HCEC 1CT (cell line): ENCODE measurements at regions not wholly inside any gene's neighbourhood (a gene's known extent, or its start where the extent isn't known, plus 50 kb on each side); places are given as distances from the start of the nearest gene placed in this dataset.

Source experiments
- DNase-seq: peaks from one replicate; pipeline ENCODE4 v3.0.0-alpha.2; 2017

DNA sequence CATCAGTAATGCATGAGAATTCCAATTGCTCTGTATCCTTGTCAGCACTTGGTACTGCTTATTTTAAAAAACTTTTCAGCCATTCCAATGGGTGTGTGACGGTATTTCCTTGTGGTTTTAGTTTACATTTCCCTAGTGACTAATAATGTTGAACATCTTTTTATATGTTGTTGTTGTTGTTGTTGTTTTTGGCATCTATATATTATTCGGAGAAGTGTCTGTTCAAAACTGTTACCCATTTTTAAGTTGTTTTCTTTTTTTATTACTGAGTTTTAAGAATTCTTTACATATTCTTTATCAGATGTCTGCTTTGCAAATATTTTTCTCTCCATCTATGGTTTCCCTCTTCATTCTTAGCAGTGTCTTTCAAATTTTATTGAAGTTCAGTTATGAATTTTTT, 231.1 kb upstream of the POU3F1 start:
- no peak for DNase-seq

DNA sequence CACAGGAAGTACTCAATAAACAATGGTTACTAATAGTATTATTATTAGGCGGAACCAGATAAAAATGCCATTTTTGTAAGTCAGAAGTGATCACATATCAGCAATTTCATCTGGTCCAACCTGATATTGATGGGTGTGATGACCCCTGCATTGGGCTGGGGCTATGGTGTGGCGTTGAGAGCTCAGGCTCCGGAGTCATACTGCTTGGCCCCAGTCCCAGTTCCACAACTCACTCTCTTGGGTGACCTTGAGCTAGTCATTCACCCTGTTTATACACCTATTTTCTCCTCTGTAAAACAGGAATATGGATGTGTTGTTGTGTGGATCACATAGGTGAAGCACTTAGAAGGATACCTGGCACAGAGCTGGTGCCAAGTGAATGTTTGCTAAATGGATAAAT, 229.4 kb upstream of the POU3F1 start:
- DNase-seq = no peak

DNA sequence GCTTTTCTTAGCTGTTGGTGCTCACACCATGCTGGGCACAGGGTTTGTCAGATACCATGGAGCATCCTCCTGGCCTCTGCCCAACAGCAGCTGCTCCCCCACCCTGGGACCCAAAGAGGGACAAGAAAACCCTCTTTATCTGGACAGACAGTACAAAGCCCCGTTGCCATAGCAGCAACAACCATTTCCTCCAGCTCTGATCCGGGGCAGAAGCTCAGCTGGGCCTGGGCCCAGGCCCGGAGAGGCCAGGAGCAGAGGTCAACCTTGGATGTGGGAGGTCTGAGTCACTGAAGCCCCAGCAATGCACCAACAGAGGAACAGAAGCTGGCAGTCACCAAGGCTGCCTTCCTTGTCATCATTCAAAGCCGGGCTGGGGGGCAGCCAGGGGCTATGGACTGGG, 228.4 kb upstream of the POU3F1 start:
- no peak for DNase-seq

DNA sequence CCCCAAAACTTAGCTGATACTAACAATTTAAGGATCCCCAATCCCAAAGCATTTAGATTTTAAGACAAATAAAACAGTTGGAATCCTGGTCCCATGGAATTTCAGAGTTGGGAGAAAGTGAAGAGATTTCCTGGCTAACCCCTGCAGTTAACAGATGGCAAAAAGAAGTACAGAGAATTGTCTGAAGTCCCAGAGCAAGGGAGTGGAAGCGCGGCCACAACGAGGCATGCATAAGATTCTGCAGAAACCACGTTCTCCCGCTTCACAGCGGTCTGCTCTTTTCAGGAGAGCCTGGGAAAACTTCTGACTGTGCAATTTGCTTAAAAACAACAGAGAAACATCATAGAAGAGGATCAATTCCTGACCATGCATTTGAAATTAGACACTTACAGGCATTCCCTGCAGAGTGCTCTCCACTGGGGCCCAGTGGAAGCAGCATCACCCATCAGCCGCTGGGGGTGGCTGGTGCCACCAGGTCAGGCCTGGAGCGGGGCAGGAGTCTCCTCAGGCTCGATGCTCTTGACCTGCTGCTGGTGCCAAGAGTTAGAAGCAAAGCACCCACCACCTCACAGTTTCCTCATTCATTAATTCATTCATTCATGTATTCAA, 226.7 kb upstream of the POU3F1 start:
- no peak for DNase-seq

DNA sequence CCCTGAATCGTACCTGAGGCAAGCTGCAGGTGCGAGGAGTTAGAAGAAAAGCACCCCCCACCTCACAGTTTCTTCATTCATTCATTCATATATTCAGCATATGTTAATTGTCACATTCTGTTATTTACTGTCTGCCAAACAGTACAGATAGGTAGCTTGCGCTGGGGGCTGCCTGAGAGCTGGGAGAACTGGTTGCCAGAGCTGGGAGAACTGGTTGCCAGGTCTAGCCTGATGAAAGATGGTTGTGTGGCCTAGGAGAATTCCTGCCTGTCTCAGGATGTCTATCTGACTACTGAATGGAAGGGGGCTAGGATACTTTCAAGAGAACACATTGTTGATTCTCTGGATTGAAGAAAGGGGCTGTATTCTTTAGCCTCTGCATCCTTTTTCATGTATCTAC, 225.9 kb upstream of the POU3F1 start:
- DNase-seq = no peak

DNA sequence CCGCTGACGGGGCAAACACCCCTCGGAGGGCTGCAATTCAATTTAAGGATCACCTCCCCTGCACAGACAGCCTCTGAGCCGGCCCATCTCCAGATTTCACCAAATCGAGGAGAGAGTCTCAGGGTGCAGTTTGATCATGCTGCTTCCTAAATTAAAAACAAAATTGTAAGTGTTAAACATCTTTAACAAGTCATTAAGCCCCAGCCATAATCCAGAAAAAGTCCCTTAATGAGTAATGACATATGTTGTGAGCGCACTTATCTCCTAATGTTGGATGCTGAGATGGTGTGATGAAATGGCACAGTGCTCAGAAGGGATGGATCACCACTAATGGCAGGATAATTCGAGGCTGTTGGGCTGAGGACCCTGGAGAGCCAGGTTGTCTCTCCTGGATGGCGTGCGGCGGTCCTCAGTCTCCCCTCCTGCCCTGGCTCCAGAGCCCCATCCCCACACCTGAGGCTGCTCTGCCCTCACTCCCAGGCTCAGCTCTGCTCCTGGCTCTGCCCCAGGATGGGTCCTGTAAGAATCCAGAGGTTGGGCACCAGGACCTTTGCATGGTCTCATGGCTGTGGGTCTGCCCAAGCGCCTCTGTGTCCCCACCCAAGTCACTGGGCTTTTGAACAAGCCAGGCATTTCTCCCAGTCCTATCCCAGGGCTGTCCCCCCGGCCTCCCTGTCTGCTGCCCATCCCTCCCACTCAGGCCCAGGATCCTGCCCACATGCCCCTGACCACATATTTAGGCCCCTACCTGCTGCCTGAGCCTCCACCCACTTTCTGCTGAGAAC, 224.4 kb upstream of the POU3F1 start:
- no peak for DNase-seq

DNA sequence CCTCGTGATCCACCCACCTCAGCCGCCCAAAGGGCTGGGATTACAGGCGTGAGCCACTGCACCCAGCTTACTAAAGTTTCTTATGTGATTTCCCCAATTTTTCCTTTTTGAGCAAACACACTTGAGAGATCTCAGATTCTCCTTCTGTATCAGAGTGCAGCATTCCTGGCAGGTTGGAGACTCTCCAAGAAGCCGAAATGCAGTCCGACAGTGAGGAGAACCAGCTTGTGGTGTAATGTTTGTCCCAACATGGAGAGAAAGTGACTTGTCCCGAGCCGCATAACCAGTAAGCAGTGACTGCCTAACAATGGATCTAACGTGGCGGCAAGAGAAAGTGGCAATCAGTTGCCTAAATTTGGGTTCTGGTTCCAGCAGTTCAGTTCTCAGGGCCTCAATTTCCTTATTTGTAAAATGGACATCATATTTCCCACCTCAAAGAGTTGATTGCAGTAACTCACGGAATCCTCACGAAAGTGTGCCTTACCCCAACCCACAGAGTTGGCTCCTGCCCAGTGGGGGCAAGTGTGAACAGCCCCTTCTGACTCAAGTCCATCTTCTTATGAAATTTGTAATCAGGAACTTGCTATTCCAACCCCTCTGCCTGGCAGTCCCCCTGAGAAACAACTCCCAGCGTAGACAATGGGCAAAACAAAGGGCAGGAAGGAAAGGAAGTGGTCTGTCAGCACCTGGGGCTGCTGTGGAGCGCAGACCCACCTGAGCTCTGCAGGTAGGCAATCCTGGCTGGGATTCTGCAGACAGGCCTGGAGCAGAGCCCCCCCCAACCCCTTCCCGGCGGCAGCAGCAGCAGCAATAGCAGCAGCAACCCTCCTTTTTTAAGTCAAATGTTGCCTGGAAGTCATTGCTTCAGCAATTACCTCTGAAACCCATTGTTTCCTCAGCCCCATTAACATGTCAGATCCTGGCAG, 223.6 kb upstream of the POU3F1 start:
- no peak for DNase-seq

DNA sequence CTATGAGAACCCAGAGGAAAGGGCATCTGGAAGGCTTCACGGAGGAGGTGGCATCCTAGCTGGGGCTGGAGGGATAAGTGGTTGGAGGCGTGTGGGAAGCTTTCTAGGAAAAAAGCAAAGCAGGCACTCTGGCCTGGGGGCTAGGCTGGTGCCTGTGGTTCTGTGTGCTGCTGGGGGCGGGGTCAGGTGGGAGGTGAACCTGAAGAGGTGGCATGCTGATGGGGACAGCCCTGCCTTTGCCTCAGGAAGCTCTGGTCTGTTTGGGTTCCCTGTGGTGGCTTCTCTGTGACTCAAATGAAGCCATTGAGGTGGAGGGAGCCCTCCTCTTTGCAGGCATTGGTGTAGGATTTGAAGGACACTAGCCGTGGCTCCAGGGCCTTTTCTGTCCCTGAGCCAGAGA, 221.6 kb upstream of the POU3F1 start:
- no peak for DNase-seq

DNA sequence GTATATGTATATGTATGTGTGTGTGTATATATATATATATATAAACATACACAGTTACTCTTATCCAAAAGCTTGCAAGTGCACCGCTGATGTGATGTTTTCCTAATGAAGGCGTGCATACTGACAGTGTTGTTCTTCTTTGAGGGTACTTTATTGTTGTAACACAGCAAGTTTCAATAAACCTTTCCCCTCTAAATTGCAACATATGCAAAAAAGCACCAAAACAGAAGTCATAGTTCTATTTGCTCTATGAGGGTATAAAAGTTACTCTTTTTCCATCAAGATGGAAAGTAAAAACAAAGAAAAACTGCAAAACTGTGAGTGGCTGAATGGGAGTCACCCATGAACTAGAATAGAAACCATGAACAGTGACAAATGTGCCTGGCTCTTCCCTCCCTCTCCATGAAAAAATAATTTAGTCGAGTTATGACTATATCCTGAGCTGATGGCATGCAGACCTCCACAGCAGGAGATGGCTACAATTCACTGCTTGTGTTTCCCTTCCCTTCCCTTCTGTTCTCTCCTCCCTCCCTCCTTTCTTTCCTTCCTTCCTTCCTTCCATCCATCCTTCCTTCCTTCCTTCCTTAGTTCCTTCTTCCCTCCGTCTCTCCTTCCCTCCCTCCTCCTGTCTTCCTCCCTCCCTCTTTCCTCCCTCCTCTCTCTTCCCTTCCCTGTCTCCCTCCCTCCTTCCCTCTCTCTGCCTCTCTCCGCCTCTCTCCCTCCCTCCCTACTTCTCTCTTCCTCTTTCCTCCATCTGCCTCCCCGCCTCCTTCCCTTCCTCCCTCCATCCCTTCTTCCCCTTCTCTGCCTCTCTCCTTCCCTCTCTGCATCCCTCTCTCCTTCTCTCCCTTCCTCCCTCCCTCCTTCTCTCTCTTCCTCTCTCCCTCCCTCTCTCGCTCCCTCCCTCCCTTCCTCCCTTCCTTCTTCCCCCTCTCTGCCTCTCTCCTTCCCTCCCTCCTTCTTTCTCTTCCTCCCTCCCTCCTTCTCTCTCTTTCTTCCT, 220.7 kb upstream of the POU3F1 start:
- DNase-seq = no peak

DNA sequence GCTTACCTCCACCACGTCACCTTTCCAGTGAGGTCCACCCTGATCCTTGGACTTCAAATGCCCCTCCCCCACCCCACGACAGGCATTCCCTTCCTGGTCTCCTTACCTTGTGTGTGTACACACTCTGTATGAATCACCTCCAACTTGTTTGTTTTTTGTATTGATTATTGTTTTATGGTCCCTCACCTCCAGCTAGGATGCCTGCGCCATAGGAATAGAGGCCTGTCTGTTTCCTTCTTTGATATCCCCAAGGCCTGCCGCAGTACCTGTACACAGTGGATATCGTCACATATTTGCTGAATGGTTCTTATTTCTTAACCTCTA, 219.6 kb upstream of the POU3F1 start:
- no peak for DNase-seq

DNA sequence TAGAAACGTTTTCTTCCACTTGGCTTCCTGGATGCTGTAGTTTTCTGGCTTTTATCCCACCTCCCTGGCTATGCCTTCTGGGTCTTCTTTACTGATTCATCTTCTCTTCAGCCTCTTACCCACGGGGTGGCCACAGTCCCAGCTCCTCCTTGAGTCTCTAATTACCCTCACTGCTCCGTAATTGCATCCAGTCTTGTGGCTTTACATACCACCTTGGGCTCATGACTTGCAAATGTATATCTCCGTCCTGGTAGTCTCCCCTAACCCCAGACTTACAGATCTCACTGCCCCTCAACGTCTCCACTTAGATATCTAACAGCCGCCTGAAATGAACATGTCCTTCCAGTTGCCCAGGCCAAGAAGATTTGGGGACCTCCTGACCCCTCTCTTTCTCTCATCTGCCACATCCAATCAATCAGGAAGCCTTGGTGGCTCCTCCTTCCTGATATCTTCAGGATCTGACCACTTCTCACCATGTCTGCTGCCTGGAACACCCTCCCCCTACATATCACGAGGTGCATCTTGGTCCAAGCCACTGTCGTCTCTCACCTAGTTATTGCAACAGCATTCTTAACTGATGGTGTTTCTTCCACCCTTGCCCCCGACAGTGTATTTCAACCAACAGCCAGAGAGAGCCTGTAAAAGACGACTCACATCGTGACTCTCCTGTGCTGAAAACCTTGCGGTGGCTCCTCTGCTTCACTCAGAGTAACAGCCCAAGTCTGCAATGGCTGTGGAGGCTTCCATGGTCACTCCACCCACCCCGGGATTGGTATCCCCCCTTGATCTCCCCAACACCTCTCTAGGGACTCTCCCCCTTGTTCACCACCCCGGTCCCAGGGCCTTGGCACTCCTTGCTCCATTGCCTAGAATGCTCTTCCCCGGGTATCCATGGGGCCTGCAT, 219.0 kb upstream of the POU3F1 start:
- no peak for DNase-seq

DNA sequence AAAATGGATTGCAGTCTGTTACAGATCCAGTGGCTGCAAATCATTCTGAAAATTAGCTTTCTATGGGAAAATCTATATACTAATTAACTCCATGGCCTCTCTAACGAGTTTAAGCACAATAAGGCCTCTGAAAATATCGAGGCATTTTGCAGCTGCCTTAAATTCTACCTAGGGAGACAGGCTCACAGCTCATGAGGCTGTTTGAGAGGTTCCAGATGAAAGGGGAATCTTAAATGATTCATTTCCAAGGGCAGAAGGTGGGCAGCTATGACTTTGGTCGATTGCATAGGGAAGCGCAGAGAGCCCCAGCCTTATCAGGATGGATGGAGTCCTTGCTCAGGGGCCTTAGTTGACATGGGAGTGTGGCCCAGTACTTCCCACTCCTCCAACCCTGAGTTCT, 216.8 kb upstream of the POU3F1 start:
- DNase-seq = no peak

DNA sequence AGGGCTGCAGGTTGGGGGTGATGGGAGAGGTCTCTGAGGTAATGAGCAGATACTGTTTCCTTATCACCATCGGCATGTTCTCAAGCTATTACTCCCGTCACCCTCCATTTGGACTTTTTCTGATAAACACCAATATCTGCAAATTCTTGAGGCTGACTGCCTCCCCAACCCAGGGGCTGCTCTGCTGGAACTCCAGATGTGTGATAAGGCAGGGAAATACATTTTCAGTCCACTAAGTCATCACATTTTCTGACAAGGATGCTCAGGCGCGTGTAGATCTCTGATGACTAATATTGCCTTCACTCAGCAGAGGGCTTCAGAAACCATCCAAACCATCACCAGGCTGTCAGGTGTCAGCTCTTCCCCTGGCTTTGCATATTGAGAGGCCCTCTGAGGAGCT, 215.0 kb upstream of the POU3F1 start:
- DNase-seq = no peak

DNA sequence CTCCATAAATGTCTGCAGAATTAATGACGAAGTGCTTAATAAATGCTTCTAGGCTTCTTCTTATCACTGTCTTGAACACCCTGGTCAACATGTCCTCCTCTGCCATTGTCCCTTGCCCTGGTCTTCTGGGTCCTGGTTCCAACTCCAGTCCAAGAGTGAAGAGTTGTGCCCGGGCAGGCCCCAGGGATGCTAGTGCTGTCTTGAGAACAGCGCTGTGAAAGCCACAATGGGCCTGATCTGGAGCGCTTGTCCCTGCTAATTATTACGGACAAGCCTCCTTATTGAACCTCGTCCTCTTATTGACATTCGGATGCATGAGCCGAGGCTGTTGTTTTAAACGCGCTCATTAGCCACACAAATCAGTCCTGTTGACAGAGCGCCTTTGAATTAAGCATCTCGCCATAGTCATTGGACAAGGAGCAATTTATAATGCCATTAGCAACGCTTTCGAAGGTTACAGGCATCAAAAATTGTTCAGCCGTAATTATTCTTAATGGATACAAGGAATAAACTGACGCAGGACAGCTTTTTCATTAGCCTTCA, 211.6 kb upstream of the POU3F1 start:
- DNase-seq = no peak

DNA sequence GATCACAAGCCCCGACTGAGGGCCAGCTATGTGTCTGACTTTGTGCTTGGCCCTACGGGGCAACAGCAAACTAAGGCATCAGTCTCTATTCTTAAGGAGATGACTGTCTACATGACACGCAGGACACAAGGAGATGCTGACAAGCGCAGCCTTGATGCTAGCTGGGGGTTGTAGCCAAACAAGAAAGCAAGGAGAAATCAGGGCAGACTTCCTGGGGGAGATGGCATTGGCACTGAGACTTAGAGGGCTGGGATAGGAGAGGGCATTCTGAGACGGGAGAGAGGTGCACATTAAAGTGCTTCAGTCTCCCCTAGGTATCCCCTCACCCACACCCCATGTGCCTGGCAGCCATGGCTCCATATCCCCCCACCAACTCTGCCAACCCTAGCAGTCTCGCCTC, 210.8 kb upstream of the POU3F1 start:
- DNase-seq = no peak

DNA sequence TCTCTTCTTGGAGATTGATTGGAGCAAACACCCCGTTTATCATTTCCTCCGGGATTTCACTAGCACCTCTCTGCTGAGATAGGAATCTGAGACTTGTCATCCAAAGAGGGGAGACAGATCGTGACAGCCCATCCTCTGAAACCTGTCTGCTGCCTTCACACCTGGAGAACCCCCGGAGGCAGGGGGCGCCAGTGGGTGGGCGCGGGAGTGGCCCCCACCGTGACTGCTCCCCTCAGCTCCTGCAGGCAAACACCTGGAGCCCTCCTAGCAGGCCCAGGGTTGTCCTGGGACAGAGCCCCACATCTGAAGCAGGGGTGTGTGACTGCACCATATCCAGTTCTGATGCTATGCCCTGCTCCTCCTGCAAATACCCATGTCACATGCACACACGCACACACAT, 209.5 kb upstream of the POU3F1 start:
- DNase-seq = no peak

DNA sequence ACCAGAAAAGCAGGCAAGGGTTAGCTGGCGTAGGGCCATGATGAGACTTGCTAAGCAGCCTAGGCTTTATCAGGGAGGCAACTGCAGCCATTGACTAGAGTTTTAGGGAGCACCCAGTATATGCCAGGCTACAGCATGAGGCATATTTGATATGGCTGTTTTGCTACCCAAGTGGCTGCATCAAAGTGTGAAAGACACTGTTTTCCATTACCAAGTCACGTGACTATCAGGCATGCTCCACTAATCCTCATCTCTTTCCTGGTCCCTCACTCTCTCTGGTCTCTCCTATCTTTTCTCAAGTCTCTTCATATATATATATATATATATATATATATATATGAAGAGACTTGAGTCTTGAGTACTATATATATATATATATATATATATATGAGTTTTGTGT, 206.7 kb upstream of the POU3F1 start:
- no peak for DNase-seq

DNA sequence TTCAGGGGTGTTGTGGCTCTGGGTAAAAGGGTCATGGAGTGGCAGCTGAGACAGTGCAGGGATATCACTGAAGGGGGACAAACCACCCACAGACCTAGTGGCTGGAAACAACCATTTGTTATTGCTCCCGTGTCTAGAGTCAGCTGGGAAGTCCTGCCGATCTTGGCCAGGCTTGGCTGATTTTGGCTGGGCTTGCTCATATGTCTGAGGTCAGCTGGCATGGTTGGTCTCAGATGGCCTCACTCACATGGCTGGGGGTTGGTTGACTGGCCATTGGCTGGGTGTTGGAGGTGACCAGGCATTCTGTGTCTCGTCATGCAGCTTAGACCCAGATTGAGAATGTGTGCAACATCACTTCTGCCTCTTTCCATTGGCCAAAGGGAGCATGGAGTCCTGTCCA, 203.8 kb upstream of the POU3F1 start:
- DNase-seq = no peak

DNA sequence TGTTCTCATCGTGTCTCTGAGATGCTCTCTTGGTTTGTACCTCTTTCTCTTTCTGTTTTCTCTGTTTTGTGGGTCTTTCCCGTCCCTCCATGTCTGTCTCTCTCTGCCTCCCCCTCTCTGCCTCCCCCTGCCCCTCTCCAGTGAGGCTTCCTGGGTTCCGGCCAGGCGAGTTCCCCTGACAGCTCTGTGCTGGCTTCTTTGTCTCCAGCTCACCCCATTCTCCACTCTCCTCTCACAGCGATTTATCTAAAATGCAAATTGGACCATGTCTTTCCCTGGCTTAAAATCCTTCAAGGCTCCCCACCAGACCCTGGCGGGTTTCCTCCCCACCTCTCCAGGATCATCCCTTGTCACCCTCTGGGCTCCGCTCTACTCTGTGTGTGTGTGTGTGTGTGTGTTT, 202.4 kb upstream of the POU3F1 start:
- no peak for DNase-seq

DNA sequence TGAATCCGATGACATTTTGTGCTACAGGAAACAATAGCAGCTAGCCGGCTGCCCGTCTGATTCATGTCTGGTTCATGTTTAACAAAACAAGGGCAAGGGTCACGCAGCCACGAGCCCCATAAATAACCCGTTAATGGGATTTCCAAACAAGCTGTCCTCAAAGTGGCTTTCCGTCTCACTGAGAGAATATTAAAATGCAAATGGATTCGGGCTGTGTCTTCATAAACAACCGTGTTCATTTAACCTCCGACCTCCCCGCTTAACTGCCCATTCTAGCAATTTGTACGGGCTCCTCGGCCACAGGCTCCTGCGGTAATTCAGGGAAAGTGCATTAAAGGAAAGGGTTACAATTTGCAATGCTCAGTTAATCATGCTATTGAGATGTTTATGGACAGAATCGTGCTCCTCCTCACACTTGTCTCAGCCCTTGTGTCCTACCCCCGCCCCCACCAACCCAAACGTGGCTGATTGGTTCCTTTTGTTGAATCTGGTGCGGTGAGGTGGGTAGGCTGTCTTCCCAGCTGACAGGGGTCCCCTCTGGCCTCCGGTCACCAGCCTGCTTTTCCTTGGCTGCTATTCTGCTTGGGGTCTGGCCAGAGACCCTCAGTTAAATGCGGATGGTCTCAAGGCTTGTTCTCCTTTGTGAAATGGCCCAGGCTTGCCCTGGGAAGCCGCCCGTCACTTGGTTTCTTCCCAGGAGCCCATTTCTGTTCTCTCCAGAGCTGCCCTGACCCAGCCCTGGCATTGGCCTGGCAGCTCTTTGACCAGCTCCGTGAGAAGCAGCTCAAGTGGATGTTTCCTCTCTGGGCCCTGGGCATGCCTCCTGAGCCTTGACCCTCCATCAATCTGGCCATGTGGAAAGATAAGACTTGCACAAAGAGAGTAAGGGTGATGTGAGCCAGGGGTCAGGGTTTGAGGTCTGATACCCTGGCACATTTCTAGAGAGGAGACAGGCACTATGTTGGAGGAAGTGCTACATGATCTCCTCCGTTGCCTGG, 200.7 kb upstream of the POU3F1 start:
- peak; percentile 62 for DNase-seq
